Stimulated activated naive CD8-positive, alpha-beta T cell treated with anti-CD3 and anti-CD28 coated beads, Interleukin-15, amount 100 ng/mL, for 72 hours (primary cell): ENCODE measurements at regions not wholly inside any gene's neighbourhood (a gene's known extent, or its start where the extent isn't known, plus 50 kb on each side); places are given as distances from the start of the nearest gene placed in this dataset.
"Not testable (repeated sequence)": the region's sequence is repeated elsewhere in the genome, so short reads cannot be mapped to it uniquely, and the experiment has no call there.

Experiments
- ATAC-seq: fragments of 150-1000 bp; cut with Tn5 transposase; 2 replicates; pipeline ENCODE4 v1.10.0; 2021; ENCODE audit warnings: mild to moderate bottlenecking, moderate library complexity
- DNase-seq, 2 donors: peaks; one replicate each; pipeline ENCODE4 v3.0.0; 2021 to 2022
- H3K27ac Mint-ChIP-seq, 2 donors: one replicate each; pipeline ENCODE4 v1.8.0; 2022; ENCODE audit warnings: mild to moderate bottlenecking in 2 of 2, mixed read lengths in 2 of 2, moderate library complexity in 2 of 2
- H3K27me3 Mint-ChIP-seq: one replicate; pipeline ENCODE4 v1.8.0; 2022; ENCODE audit warnings: mixed read lengths
- H3K4me1 Mint-ChIP-seq: one replicate; pipeline ENCODE4 v1.8.0; 2022; ENCODE audit warnings: mild to moderate bottlenecking, mixed read lengths
- H3K4me3 Mint-ChIP-seq, 2 donors: one replicate each; pipeline ENCODE4 v1.8.0; 2022; ENCODE audit warnings: mild to moderate bottlenecking in 2 of 2, mixed read lengths in 2 of 2, moderate library complexity in 1 of 2
- H3K9me3 Mint-ChIP-seq, 2 donors: one replicate each; pipeline ENCODE4 v1.8.0; 2022; ENCODE audit warnings: mixed read lengths in 2 of 2

- DNase-seq (no peak), ATAC-seq (no peak)
- H3K27me3 Mint-ChIP-seq, result no peaks in the 10 kb centered on the region
- no peaks in the 10 kb centered on the region for H3K4me1 Mint-ChIP-seq
- peaks cover 13 to 22% of the 10 kb centered on the region in 2 donors for H3K9me3 Mint-ChIP-seq
- H3K4me3 Mint-ChIP-seq, result no peak overlapping the region
- no peak overlapping the region for H3K27ac Mint-ChIP-seq
These were observed 603.5 kb downstream of the RPL10L start for GRCh38 chr14:46048127-46048526.

- DNase-seq, result no peak
- no peak overlapping the region for H3K4me3 Mint-ChIP-seq
- peaks cover 12 to 17% of the 10 kb centered on the region in 2 donors for H3K9me3 Mint-ChIP-seq
- no peak overlapping the region for H3K27ac Mint-ChIP-seq
- ATAC-seq, result no peak
- no peaks in the 10 kb centered on the region for H3K4me1 Mint-ChIP-seq
- no peaks in the 10 kb centered on the region for H3K27me3 Mint-ChIP-seq
These were observed 615.5 kb downstream of the RPL10L start for GRCh38 chr14:46036099-46036498.

GRCh38 chr14:46034305-46034704 lies 617.3 kb downstream of the RPL10L start:
- no peaks in the 10 kb centered on the region for H3K4me1 Mint-ChIP-seq
- H3K27me3 Mint-ChIP-seq, result no peaks in the 10 kb centered on the region
- no peak overlapping the region for H3K27ac Mint-ChIP-seq
- H3K9me3 Mint-ChIP-seq, result peaks cover 0 to 5% of the 10 kb centered on the region in 2 donors
- ATAC-seq, result no peak
- no peak for DNase-seq
- H3K4me3 Mint-ChIP-seq, result no peak overlapping the region

GRCh38 chr14:46018846-46019420 lies 632.6 kb downstream of the RPL10L start:
- Mint-ChIP-seq H3K4me3 (no peak overlapping the region), H3K27me3 (no peaks in the 10 kb centered on the region), H3K27ac (no peak overlapping the region), H3K9me3 (peaks cover 12 to 32% of the 10 kb centered on the region in 2 donors), H3K4me1 (no peaks in the 10 kb centered on the region)
- DNase-seq (no peak), ATAC-seq (no peak)

- Mint-ChIP-seq H3K4me1 (no peaks in the 10 kb centered on the region), H3K9me3 (peaks cover 17 to 21% of the 10 kb centered on the region in 2 donors), H3K4me3 (no peak overlapping the region), H3K27me3 (no peaks in the 10 kb centered on the region), H3K27ac (no peak overlapping the region)
- no peak for ATAC-seq
- no peak for DNase-seq
These were observed 643.2 kb downstream of the RPL10L start for GRCh38 chr14:46008348-46008747.

- H3K27me3 Mint-ChIP-seq, result no peaks in the 10 kb centered on the region
- H3K27ac Mint-ChIP-seq, result no peak overlapping the region
- ATAC-seq (no peak), DNase-seq (no peak)
- no peaks in the 10 kb centered on the region for H3K4me1 Mint-ChIP-seq
- no peaks in the 10 kb centered on the region for H3K9me3 Mint-ChIP-seq
- no peak overlapping the region for H3K4me3 Mint-ChIP-seq
These were observed 653.0 kb downstream of the RPL10L start for GRCh38 chr14:45998554-45998953.

- H3K27me3 Mint-ChIP-seq, result no peaks in the 10 kb centered on the region
- ATAC-seq (no peak), DNase-seq (no peak)
- no peak overlapping the region for H3K27ac Mint-ChIP-seq
- H3K4me1 Mint-ChIP-seq, result no peaks in the 10 kb centered on the region
- H3K4me3 Mint-ChIP-seq, result no peak overlapping the region
- H3K9me3 Mint-ChIP-seq, result peaks cover 0 to 9% of the 10 kb centered on the region in 2 donors
These were observed 661.3 kb downstream of the RPL10L start for GRCh38 chr14:45990252-45990651.

- no peak for ATAC-seq
- Mint-ChIP-seq H3K27me3 (no peaks in the 10 kb centered on the region), H3K4me1 (no peaks in the 10 kb centered on the region), H3K4me3 (no peak overlapping the region), H3K27ac (no peak overlapping the region), H3K9me3 (peaks cover 6 to 12% of the 10 kb centered on the region in 2 donors)
- no peak for DNase-seq
These were observed 675.6 kb downstream of the RPL10L start for GRCh38 chr14:45976001-45976400.

GRCh38 chr14:45972416-45972815 lies 679.2 kb downstream of the RPL10L start:
- no peak overlapping the region for H3K27ac Mint-ChIP-seq
- DNase-seq (no peak), ATAC-seq (no peak)
- H3K27me3 Mint-ChIP-seq, result no peaks in the 10 kb centered on the region
- no peaks in the 10 kb centered on the region for H3K4me1 Mint-ChIP-seq
- no peak overlapping the region for H3K4me3 Mint-ChIP-seq
- H3K9me3 Mint-ChIP-seq, result peaks cover 13 to 18% of the 10 kb centered on the region in 2 donors

GRCh38 chr14:45970621-45971020 lies 681.0 kb downstream of the RPL10L start:
- H3K27me3 Mint-ChIP-seq, result no peaks in the 10 kb centered on the region
- H3K4me1 Mint-ChIP-seq, result no peaks in the 10 kb centered on the region
- H3K9me3 Mint-ChIP-seq, result peaks cover 14 to 26% of the 10 kb centered on the region in 2 donors
- no peak for DNase-seq
- H3K4me3 Mint-ChIP-seq, result no peak overlapping the region
- no peak overlapping the region for H3K27ac Mint-ChIP-seq
- ATAC-seq, result no peak

GRCh38 chr14:45968037-45968436 lies 683.5 kb downstream of the RPL10L start:
- ATAC-seq, result no peak

GRCh38 chr14:45949479-45949878 lies 696.5 kb upstream of the MIS18BP1 start:
- ATAC-seq, result no peak
- H3K27me3 Mint-ChIP-seq, result no peaks in the 10 kb centered on the region
- no peak overlapping the region for H3K4me3 Mint-ChIP-seq

More at GRCh38 chr14:45968037-45968436, 683.5 kb downstream of the RPL10L start:
- H3K4me1 Mint-ChIP-seq, result no peaks in the 10 kb centered on the region
- DNase-seq, result no peak
- H3K27ac Mint-ChIP-seq, result no peak overlapping the region
- no peaks in the 10 kb centered on the region for H3K27me3 Mint-ChIP-seq
- no peak overlapping the region for H3K4me3 Mint-ChIP-seq
- H3K9me3 Mint-ChIP-seq, result peaks cover 14 to 19% of the 10 kb centered on the region in 2 donors

GRCh38 chr14:45947830-45948229 lies 694.8 kb upstream of the MIS18BP1 start:
- DNase-seq (no peak), ATAC-seq (no peak)
- H3K27me3 Mint-ChIP-seq, result no peaks in the 10 kb centered on the region
- no peak overlapping the region for H3K4me3 Mint-ChIP-seq
- H3K27ac Mint-ChIP-seq, result no peak overlapping the region
- no peaks in the 10 kb centered on the region for H3K4me1 Mint-ChIP-seq
- no peaks in the 10 kb centered on the region for H3K9me3 Mint-ChIP-seq

More at GRCh38 chr14:45949479-45949878, 696.5 kb upstream of the MIS18BP1 start:
- Mint-ChIP-seq H3K27ac (no peak overlapping the region), H3K4me1 (no peaks in the 10 kb centered on the region), H3K9me3 (no peaks in the 10 kb centered on the region)
- no peak for DNase-seq

- peaks cover 0 to under 1% of the 10 kb centered on the region in 2 donors for H3K9me3 Mint-ChIP-seq
- H3K27ac Mint-ChIP-seq, result no peak overlapping the region
- no peaks in the 10 kb centered on the region for H3K27me3 Mint-ChIP-seq
- no peak overlapping the region for H3K4me3 Mint-ChIP-seq
- H3K4me1 Mint-ChIP-seq, result no peaks in the 10 kb centered on the region
- DNase-seq (no peak), ATAC-seq (no peak)
These were observed 693.2 kb upstream of the MIS18BP1 start for GRCh38 chr14:45946251-45946650.

GRCh38 chr14:45940318-45940717 lies 687.3 kb upstream of the MIS18BP1 start:
- H3K27ac Mint-ChIP-seq, result no peak overlapping the region
- peaks cover 7 to 17% of the 10 kb centered on the region in 2 donors for H3K9me3 Mint-ChIP-seq
- H3K4me1 Mint-ChIP-seq, result no peaks in the 10 kb centered on the region
- DNase-seq, result no peak
- no peak for ATAC-seq
- no peaks in the 10 kb centered on the region for H3K27me3 Mint-ChIP-seq
- no peak overlapping the region for H3K4me3 Mint-ChIP-seq

- no peaks in the 10 kb centered on the region for H3K4me1 Mint-ChIP-seq
- no peak overlapping the region for H3K27ac Mint-ChIP-seq
- no peak overlapping the region for H3K4me3 Mint-ChIP-seq
- DNase-seq (no peak), ATAC-seq (no peak)
- H3K27me3 Mint-ChIP-seq, result no peaks in the 10 kb centered on the region
- H3K9me3 Mint-ChIP-seq, result peaks cover 15 to 24% of the 10 kb centered on the region in 2 donors
These were observed 686.6 kb upstream of the MIS18BP1 start for GRCh38 chr14:45939572-45939971.

GRCh38 chr14:45919995-45920394 lies 667.0 kb upstream of the MIS18BP1 start:
- DNase-seq, H3K27ac Mint-ChIP-seq, H3K4me1 Mint-ChIP-seq, ATAC-seq, H3K4me3 Mint-ChIP-seq, H3K27me3 Mint-ChIP-seq: not testable (repeated sequence)
- peaks cover 7 to 16% of the 10 kb centered on the region in 2 donors for H3K9me3 Mint-ChIP-seq
